ENCODE measurements at regions not wholly inside any gene's neighbourhood (a gene's known extent, or its start where the extent isn't known, plus 50 kb on each side); places are given as distances from the start of the nearest gene placed in this dataset.

GRCh38 chr7:84536271-84536870 lies 341.8 kb upstream of the SEMA3A start (continued):
- no peak for TF ChIP-seq CTCF (IDR thresholded peaks at IDR 0.05)
- TF ChIP-seq HDAC2 (IDR thresholded peaks at IDR 0.05): no peak
- TF ChIP-seq, protein P1, sequence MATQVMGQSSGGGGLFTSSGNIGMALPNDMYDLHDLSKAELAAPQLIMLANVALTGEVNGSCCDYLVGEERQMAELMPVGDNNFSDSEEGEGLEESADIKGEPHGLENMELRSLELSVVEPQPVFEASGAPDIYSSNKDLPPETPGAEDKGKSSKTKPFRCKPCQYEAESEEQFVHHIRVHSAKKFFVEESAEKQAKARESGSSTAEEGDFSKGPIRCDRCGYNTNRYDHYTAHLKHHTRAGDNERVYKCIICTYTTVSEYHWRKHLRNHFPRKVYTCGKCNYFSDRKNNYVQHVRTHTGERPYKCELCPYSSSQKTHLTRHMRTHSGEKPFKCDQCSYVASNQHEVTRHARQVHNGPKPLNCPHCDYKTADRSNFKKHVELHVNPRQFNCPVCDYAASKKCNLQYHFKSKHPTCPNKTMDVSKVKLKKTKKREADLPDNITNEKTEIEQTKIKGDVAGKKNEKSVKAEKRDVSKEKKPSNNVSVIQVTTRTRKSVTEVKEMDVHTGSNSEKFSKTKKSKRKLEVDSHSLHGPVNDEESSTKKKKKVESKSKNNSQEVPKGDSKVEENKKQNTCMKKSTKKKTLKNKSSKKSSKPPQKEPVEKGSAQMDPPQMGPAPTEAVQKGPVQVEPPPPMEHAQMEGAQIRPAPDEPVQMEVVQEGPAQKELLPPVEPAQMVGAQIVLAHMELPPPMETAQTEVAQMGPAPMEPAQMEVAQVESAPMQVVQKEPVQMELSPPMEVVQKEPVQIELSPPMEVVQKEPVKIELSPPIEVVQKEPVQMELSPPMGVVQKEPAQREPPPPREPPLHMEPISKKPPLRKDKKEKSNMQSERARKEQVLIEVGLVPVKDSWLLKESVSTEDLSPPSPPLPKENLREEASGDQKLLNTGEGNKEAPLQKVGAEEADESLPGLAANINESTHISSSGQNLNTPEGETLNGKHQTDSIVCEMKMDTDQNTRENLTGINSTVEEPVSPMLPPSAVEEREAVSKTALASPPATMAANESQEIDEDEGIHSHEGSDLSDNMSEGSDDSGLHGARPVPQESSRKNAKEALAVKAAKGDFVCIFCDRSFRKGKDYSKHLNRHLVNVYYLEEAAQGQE (IDR thresholded peaks at IDR 0.05): no peak
- peak; percentile 90 for TF ChIP-seq FOSL2 (IDR thresholded peaks at IDR 0.05)
- peak; percentile 99 for TF ChIP-seq FOSL2 (CRISPR knock-in tag; IDR thresholded peaks at IDR 0.05)
- no peak for TF ChIP-seq CBX2 (IDR thresholded peaks at IDR 0.05; ENCODE audit: borderline replicate concordance, low read depth)
- TF ChIP-seq CBX8 (IDR thresholded peaks at IDR 0.05): no peak
- TF ChIP-seq, protein P2, sequence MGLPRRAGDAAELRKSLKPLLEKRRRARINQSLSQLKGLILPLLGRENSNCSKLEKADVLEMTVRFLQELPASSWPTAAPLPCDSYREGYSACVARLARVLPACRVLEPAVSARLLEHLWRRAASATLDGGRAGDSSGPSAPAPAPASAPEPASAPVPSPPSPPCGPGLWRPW (IDR thresholded peaks at IDR 0.05): no peak
- TF ChIP-seq, protein P3, sequence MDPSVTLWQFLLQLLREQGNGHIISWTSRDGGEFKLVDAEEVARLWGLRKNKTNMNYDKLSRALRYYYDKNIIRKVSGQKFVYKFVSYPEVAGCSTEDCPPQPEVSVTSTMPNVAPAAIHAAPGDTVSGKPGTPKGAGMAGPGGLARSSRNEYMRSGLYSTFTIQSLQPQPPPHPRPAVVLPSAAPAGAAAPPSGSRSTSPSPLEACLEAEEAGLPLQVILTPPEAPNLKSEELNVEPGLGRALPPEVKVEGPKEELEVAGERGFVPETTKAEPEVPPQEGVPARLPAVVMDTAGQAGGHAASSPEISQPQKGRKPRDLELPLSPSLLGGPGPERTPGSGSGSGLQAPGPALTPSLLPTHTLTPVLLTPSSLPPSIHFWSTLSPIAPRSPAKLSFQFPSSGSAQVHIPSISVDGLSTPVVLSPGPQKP (IDR thresholded peaks at IDR 0.05; ENCODE audit: low read depth, low read length): no peak
- TF ChIP-seq, protein P4, sequence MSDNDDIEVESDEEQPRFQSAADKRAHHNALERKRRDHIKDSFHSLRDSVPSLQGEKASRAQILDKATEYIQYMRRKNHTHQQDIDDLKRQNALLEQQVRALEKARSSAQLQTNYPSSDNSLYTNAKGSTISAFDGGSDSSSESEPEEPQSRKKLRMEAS (IDR thresholded peaks at IDR 0.05): peak; percentile 81
- TF ChIP-seq MYC (IDR thresholded peaks at IDR 0.05; ENCODE audit: borderline replicate concordance, low read length): no peak
- no peak for TF ChIP-seq FOSB (CRISPR knock-in tag; IDR thresholded peaks at IDR 0.05)
- TF ChIP-seq, protein P5, sequence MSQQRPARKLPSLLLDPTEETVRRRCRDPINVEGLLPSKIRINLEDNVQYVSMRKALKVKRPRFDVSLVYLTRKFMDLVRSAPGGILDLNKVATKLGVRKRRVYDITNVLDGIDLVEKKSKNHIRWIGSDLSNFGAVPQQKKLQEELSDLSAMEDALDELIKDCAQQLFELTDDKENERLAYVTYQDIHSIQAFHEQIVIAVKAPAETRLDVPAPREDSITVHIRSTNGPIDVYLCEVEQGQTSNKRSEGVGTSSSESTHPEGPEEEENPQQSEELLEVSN (IDR thresholded peaks at IDR 0.05; ENCODE audit: borderline replicate concordance, low read depth): no peak
- no peak for TF ChIP-seq HMGXB4 (CRISPR knock-in tag; IDR thresholded peaks at IDR 0.05; ENCODE audit: borderline replicate concordance)
- TF ChIP-seq, protein P6, sequence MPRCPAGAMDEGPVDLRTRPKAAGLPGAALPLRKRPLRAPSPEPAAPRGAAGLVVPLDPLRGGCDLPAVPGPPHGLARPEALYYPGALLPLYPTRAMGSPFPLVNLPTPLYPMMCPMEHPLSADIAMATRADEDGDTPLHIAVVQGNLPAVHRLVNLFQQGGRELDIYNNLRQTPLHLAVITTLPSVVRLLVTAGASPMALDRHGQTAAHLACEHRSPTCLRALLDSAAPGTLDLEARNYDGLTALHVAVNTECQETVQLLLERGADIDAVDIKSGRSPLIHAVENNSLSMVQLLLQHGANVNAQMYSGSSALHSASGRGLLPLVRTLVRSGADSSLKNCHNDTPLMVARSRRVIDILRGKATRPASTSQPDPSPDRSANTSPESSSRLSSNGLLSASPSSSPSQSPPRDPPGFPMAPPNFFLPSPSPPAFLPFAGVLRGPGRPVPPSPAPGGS (IDR thresholded peaks at IDR 0.05): 0 out of 3 replicates have a peak, but pooled peaks have one; percentile 64
- TF ChIP-seq BHLHE40 (IDR thresholded peaks at IDR 0.05; ENCODE audit: low read depth, low read length): no peak
- no peak for TF ChIP-seq MAFK (IDR thresholded peaks at IDR 0.05; ENCODE audit: partially characterized antibody)
- no peak for TF ChIP-seq RCOR1 (IDR thresholded peaks at IDR 0.05; ENCODE audit: low read depth, low read length)
- no peak for TF ChIP-seq FOXS1 (CRISPR knock-in tag; IDR thresholded peaks at IDR 0.05)
- TF ChIP-seq KDM5A (IDR thresholded peaks at IDR 0.05): no peak
